Hematopoietic multipotent progenitor cell treated with erythropoietin and hydrocortisone succinate and interleukin-3 and kit ligand, for 8 days (in vitro differentiated cells): ENCODE measurements at regions not wholly inside any gene's neighbourhood (a gene's known extent, or its start where the extent isn't known, plus 50 kb on each side); places are given as distances from the start of the nearest gene placed in this dataset.
"Not testable (repeated sequence)": the region's sequence is repeated elsewhere in the genome, so short reads cannot be mapped to it uniquely, and the experiment has no call there.

Source experiments
- DNase-seq: peaks from one replicate; pipeline ENCODE4 v3.0.0-alpha.2; 2015

DNA sequence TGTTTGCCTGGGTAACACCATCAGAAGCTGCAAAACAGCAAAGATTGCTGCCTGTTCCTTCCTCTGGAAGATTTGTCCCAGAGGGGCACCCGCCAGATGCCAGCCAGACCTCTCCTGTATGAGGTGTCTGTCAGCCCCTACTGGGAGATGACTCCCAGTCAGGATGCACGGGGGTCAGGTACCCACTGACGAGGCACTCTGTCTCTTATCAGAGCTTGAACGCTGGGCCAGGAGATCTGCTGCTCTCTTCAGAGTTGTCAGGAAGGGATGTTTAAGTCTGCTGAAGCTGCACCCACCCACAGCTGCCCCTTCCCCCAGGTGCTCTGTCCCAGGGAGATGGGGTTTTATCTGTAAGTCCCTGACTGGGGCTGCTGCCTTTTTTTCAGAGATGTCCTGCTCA is 207.4 kb upstream of the PDE3A start:
- not testable (repeated sequence) for DNase-seq

GRCh38 chr12:20174528-20175175 is 193.7 kb upstream of the PDE3A start:
- no peak for DNase-seq

DNA sequence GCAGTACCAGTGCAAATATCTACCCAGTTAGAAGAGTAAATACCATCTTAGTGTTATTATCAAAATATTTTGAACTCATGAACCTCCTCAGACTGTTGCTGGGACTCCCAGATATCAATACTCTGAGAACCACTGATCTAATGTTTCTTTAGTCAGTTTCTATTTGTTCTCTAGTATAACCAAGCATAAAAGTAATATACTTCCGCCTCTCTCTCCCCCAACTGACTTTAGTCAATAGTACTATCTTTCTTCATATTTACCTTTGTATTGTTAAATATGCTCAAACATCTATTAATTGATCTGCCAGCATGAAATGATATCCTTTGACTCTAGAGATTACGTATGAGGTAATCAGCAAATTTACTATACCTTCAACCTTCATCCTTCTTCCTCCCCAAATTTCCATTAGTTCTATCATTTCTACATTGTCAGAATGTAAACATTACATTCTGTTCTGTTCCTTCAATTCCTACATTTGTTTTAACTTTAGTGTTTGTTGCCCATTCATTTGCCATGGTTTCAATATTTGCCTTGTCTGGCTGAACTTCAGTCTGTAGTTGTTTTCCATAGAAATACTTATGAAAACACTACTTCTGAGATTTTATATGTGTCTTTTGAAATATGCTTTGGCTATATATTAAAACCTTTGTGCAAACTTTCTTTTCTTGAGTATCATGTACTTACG is 192.5 kb upstream of the PDE3A start:
- no peak for DNase-seq

DNA sequence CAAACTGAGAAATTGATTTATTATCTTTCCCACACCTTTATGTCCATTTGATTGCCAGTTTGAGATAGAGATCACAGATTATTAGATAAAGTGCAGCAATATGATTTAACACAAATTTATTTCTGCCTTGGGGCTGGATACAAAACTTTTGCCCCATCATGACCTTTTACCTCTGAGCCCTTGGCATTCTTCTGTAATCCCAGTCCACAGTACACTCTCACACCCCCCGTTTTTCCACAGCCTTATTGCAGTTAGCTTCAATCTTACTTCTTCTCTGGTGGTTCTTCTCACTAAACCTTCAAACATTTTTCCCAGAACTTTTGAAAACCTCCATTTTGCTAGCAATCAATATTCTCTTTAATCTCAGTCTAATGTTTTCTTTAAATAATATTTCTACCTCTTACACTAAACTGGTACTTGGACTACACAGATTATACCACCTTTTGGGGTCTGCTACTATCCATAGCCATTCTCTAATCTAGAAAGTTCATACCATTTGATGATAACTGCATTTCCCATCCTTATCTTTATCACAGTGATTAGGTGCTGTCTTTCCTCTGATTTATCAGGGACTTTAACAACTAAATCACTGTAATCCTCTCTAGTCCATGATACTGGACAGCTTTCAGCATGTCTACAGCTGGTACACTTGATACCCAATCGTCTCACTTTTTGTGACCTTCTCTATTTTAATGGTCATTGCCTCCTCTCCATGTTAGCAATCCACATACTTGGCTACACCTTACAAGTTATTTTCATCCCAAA is 186.7 kb upstream of the PDE3A start:
- DNase-seq: no peak

DNA sequence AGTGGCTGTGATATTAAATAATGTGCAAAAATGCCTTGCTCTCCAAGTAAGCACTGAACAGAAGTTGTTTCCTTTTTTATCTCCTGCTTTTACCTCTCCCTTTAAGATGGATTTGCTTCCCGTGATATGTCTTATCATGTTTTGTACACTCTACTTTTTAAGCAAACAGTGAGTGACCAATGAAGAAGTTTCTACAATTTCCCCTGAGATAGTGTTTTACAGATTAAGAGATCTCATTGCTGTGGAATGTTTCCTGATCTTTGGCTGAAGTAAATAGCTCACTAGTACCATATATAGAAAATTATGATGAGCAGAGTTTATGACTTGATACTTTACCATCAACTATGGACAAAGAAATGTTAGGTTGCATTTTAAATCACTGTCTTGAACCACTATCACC is 184.8 kb upstream of the PDE3A start:
- no peak for DNase-seq

DNA sequence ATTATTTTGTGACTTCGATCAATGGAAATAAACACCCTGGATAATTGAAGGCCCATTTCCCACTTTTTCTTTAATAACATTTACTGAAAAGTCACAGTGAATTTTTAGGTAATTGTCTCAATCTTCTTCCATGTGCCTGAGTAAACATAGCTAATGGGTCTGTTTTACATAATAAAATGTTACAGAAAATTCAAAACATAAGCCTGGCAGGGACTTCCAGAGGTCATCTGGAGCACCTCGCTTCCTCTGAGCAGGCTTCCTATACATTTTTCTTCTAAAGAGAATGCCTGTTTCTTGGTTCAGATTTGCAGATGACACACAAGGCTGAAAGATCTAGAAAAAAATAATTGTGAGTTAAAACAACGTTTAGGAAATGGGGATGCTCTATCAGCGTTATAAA is 183.8 kb upstream of the PDE3A start:
- no peak for DNase-seq

GRCh38 chr12:20187456-20187855 is 180.9 kb upstream of the PDE3A start:
- no peak for DNase-seq

- no peak for DNase-seq
Measured at GRCh38 chr12:20188930-20189653, 179.2 kb upstream of the PDE3A start.

DNA sequence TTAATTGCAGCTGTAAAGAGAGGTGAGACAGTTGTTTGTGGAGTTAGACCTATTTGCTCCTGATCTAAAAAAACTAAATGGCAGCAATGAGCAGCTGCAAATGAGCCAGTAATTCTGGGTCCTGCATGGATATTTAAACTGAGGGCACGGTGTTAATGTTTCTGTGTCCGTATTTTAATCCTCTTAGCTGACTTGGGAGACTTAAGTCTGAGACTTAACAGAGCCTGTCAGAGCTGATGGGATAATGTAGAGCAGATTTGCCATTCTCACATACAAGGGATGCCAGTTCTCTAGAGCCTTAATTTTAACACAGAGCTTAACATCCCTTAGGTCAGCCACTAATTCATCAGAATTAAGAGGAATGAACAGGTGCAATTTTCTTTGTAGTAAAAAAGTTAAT is 178.6 kb upstream of the PDE3A start:
- DNase-seq: no peak

DNA sequence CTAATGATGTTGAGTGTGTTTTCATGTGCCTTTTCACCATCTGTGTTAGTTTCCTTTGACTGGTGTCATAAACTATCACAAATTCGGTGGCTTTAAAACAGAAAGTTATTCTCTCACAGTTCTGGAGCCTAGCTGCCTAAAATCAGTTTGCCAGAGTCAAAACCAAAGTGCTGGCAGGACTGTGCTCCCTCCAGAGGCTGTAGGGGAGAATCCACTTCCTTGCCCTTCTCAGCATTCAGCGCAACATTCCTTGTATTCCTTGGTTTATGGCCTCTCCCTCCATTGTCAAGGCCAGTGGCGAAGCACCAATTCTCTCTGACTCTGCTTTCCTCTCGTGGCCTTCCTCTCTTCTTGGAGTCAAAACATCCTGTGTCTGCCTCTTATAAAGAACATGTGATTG is 174.2 kb upstream of the PDE3A start:
- no peak for DNase-seq

GRCh38 chr12:20196767-20197166 is 171.6 kb upstream of the PDE3A start:
- no peak for DNase-seq

- no peak for DNase-seq
Measured at GRCh38 chr12:20197411-20197810, 170.9 kb upstream of the PDE3A start.

- no peak for DNase-seq
Measured at GRCh38 chr12:20199780-20200179, 168.6 kb upstream of the PDE3A start.

- DNase-seq: no peak
Measured at GRCh38 chr12:20201733-20202132, 166.6 kb upstream of the PDE3A start.

- DNase-seq: no peak
Measured at GRCh38 chr12:20205854-20206253, 162.5 kb upstream of the PDE3A start.

GRCh38 chr12:20206410-20206809 is 161.9 kb upstream of the PDE3A start:
- DNase-seq: no peak

DNA sequence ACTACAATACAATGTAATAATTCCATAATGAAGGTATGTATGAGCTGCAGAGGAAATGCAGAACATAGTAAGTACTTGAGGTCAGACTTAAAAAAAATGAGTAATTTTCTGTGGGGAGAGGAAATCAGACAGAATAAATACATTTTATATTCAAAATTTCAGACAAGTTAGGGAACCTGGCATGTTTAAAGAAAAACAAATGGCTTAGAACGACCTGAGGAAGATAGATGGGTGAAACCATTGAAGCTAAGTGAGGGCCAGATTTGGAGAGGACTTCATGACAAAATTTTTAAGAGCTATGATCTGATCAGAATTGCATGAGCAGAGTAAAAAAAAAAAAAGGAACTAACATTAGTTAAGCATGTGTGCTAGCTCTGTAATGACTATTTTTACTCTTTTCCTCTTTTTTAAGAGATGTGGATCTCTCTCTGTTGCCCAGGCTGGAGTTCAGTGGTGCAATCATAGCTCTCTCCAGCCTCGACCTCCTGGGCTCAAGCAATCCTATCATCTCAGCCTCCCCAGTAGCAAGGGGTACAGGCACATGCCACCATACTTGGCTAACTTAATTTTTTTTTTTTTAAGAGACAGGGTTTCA is 157.6 kb upstream of the PDE3A start:
- DNase-seq: no peak

- no peak for DNase-seq
Measured at GRCh38 chr12:20211541-20211940, 156.8 kb upstream of the PDE3A start.

GRCh38 chr12:20211981-20212421 is 156.3 kb upstream of the PDE3A start:
- no peak for DNase-seq

- DNase-seq: no peak
Measured at GRCh38 chr12:20212658-20213555, 155.4 kb upstream of the PDE3A start.

- no peak for DNase-seq
Measured at GRCh38 chr12:20213723-20214625, 154.4 kb upstream of the PDE3A start.
